K562 (cell line): ENCODE measurements at regions not wholly inside any gene's neighbourhood (a gene's known extent, or its start where the extent isn't known, plus 50 kb on each side); places are given as distances from the start of the nearest gene placed in this dataset.

Experiments used
- ATF3 ChIP-seq, 2 experiments: fragments of 450-650 bp in 1 of 2; sonication (generic) in 1 of 2; formaldehyde crosslinking in 1 of 2; IDR thresholded peaks in 1 of 2; conservative IDR thresholded peaks in 1 of 2; 2 replicates each; pipeline versions ENCODE4 v1.6.1 to v1.8.1; 2016 to 2023; ENCODE audit warnings: mild to moderate bottlenecking in 2 of 2, moderate library complexity in 2 of 2, inconsistent platforms in 1 of 2, missing genetic modification reagents in 1 of 2
- CTBP1 ChIP-seq: fragments of 450-650 bp; IDR thresholded peaks from 2 replicates; pipeline ENCODE4 v1.6.1; 2016; ENCODE audit warnings: borderline replicate concordance
- EGR1 ChIP-seq: fragments of 450-650 bp; conservative IDR thresholded peaks from 2 replicates; pipeline ENCODE4 v1.6.1; 2017; ENCODE audit warnings: mild to moderate bottlenecking
- GATAD2B ChIP-seq: fragments of 450-650 bp; IDR thresholded peaks from 2 replicates; pipeline ENCODE4 v1.6.1; 2017; ENCODE audit warnings: mild to moderate bottlenecking, borderline replicate concordance
- L3MBTL2 ChIP-seq: fragments of 450-650 bp; IDR thresholded peaks from 2 replicates; pipeline ENCODE4 v1.6.1; 2016; ENCODE audit warnings: mild to moderate bottlenecking, moderate library complexity
- NFE2 ChIP-seq: IDR thresholded peaks from 2 replicates; pipeline ENCODE4 v1.6.1; 2014; ENCODE audit warnings: antibody characterized with exemption, low read depth
- NR3C1 ChIP-seq: sonication (generic); formaldehyde crosslinking; IDR thresholded peaks from 2 replicates; pipeline ENCODE4 v1.8.1; 2022; ENCODE audit warnings: missing genetic modification reagents
- PTBP1 ChIP-seq: fragments of 200-400 bp; formaldehyde crosslinking; IDR thresholded peaks from 2 replicates; pipeline ENCODE4 v1.6.1; 2017; ENCODE audit warnings: low read depth, low read length
- SMAD4 ChIP-seq: fragments of 250-450 bp; sonication (Bioruptor Pico); conservative IDR thresholded peaks from 2 replicates; pipeline ENCODE4 v1.8.0; 2021; ENCODE audit warnings: inconsistent platforms, mild to moderate bottlenecking, moderate library complexity
- SMARCA5 ChIP-seq: fragments of 450-650 bp; IDR thresholded peaks from 2 replicates; pipeline ENCODE4 v1.6.1; 2016
- TEAD1 ChIP-seq, 2 experiments: fragments of 450-650 bp in 1 of 2; sonication (generic) in 1 of 2; formaldehyde crosslinking; IDR thresholded peaks; 2 replicates each; pipeline versions ENCODE4 v1.4.0 to v1.8.0; 2020 to 2022; ENCODE audit warnings: mild to moderate bottlenecking in 2 of 2, missing genetic modification reagents in 1 of 2
- ZNF407 ChIP-seq: fragments of 450-650 bp; IDR thresholded peaks from 2 replicates; pipeline ENCODE4 v1.6.1; 2016; ENCODE audit warnings: low read depth
- ZNF584 ChIP-seq: fragments of 200-800 bp; sonication (Bioruptor generic); IDR thresholded peaks from 2 replicates; pipeline ENCODE4 v1.6.1; 2016; ENCODE audit warnings: low read depth, mild to moderate bottlenecking, missing genetic modification characterization, missing compliant biosample characterization
- ZNF589 ChIP-seq: fragments of 200-800 bp; sonication (Bioruptor generic); IDR thresholded peaks from 2 replicates; pipeline ENCODE4 v1.6.1; 2016; ENCODE audit warnings: low read depth, missing genetic modification characterization, missing compliant biosample characterization
- ZNF609 ChIP-seq: sonication (generic); formaldehyde crosslinking; IDR thresholded peaks from 2 replicates; pipeline ENCODE4 v1.8.1; 2023; ENCODE audit warnings: missing genetic modification reagents, mild to moderate bottlenecking, borderline replicate concordance

- TF ChIP-seq ZNF407: no peak
- peak; percentile 38; the same call in 1 of the 2 replicates for TF ChIP-seq EGR1
- no peak for TF ChIP-seq GATAD2B
- no peak for TF ChIP-seq SMARCA5
- TF ChIP-seq NR3C1 (CRISPR knock-in tag): no peak
- peak; percentile 71 for TF ChIP-seq L3MBTL2
- no peak for TF ChIP-seq ZNF589 (CRISPR knock-in tag)
- no peak for TF ChIP-seq TEAD1 (CRISPR knock-in tag; IDR thresholded peaks at IDR 0.05)
- no peak for TF ChIP-seq PTBP1
- no peak for TF ChIP-seq NFE2
- peak; percentile 75; the same call in 1 of the 2 replicates for TF ChIP-seq CTBP1
- peak; percentile 74 for TF ChIP-seq ATF3 (IDR thresholded peaks at IDR 0.05)
- no peak for TF ChIP-seq ATF3 (CRISPR knock-in tag; conservative IDR thresholded peaks at IDR 0.05)
- TF ChIP-seq ZNF584 (CRISPR knock-in tag): no peak
- no peak for TF ChIP-seq ZNF609 (CRISPR knock-in tag)
- TF ChIP-seq SMAD4: 0 out of 2 replicates have a peak, but pooled peaks have one; percentile 38
Observed at GRCh38 chr16:86752582-86753175, 174.3 kb downstream of the FOXL1 start (continued).
